A549 (cell line): ENCODE measurements at regions not wholly inside any gene's neighbourhood (a gene's known extent, or its start where the extent isn't known, plus 50 kb on each side); places are given as distances from the start of the nearest gene placed in this dataset.

Source experiments
- CBX2 ChIP-seq: fragments of 200-600 bp; sonication (generic); IDR thresholded peaks from 2 replicates; pipeline ENCODE4 v1.6.1; 2016; ENCODE audit warnings: low read depth, mild to moderate bottlenecking, borderline replicate concordance
- EHMT2 ChIP-seq: fragments of 200-600 bp; sonication (generic); IDR thresholded peaks from 2 replicates; pipeline ENCODE4 v1.6.1; 2016; ENCODE audit warnings: antibody characterized with exemption, low read depth, mild to moderate bottlenecking, moderate library complexity
- KDM1A ChIP-seq: fragments of 200-600 bp; sonication (generic); IDR thresholded peaks from 2 replicates; pipeline ENCODE4 v1.6.1; 2016; ENCODE audit warnings: low read depth, mild to moderate bottlenecking
- MAZ ChIP-seq: fragments of 150-350 bp; IDR thresholded peaks from 2 replicates; pipeline ENCODE4 v1.6.1; 2014; ENCODE audit warnings: antibody characterized with exemption, low read depth, low read length, borderline replicate concordance
- PHF8 ChIP-seq: fragments of 200-600 bp; sonication (generic); IDR thresholded peaks from 2 replicates; pipeline ENCODE4 v1.6.1; 2016; ENCODE audit warnings: low read depth, mild to moderate bottlenecking, antibody characterized with exemption, moderate library complexity, borderline replicate concordance
- RAD21 ChIP-seq, 2 experiments: fragments of >200 bp in 1 of 2; sonication (Bioruptor Twin) in 1 of 2; formaldehyde crosslinking in 1 of 2; IDR thresholded peaks in 1 of 2; conservative IDR thresholded peaks in 1 of 2; 2 replicates in 1 of 2; 3 replicates in 1 of 2; pipeline ENCODE4 v1.6.1; 2012 to 2018; ENCODE audit warnings: inconsistent platforms in 1 of 2
- RNF2 ChIP-seq: fragments of 200-600 bp; sonication (generic); IDR thresholded peaks from 2 replicates; pipeline ENCODE4 v1.6.1; 2016; ENCODE audit warnings: low read depth, mild to moderate bottlenecking, antibody characterized with exemption, moderate library complexity, borderline replicate concordance
- SMC3 ChIP-seq: fragments of >200 bp; sonication (Bioruptor Twin); formaldehyde crosslinking; IDR thresholded peaks from 3 replicates; pipeline ENCODE4 v1.6.1; 2018; ENCODE audit warnings: inconsistent platforms
- TP53 ChIP-seq: fragments of 250-450 bp; sonication (Bioruptor Pico); IDR thresholded peaks from 2 replicates; pipeline ENCODE4 v1.5.0; 2021; ENCODE audit warnings: mild to moderate bottlenecking, moderate library complexity
- TF ChIP-seq, protein P1 (sequence below): fragments of 150-350 bp; IDR thresholded peaks from 2 replicates; pipeline ENCODE4 v1.6.1; 2014; ENCODE audit warnings: low read depth, mild to moderate bottlenecking, low read length
- TF ChIP-seq, protein P2 (sequence below): fragments of 200-600 bp; sonication (generic); IDR thresholded peaks from 2 replicates; pipeline ENCODE4 v1.6.1; 2016; ENCODE audit warnings: antibody characterized with exemption, mild to moderate bottlenecking, moderate library complexity
- TF ChIP-seq, protein P3 (sequence below): fragments of >200 bp; sonication (Bioruptor Twin); formaldehyde crosslinking; IDR thresholded peaks from 3 replicates; pipeline ENCODE4 v1.5.1; 2016
- TF ChIP-seq, protein P4 (sequence below): IDR thresholded peaks from 2 replicates; pipeline ENCODE4 v1.6.1; 2012
- TF ChIP-seq, protein P5 (sequence below): fragments of 450-650 bp; IDR thresholded peaks from 2 replicates; pipeline ENCODE4 v1.6.1; 2014; ENCODE audit warnings: antibody characterized with exemption

DNA sequence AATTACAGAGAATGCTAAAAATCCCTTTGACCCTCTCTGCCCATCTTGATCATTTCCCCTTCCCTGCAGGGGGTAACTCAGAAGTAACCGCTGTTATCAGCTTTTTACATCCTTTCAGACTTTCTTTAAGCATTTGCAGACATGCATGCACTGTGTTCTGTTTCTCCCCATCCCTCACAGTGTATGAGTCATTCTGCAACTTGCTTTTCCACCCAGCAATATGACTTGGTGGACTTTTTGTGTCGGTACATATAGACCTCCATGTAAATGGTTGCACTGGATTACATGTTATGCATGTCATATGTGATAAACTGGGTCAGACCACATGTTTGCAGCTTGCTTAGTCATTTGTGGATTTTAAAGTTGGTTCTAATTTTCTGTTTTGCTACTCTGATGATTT lies 87.7 kb upstream of the NECTIN1 start:
- TF ChIP-seq SMC3 (no peak), EHMT2 (no peak), TP53 (no peak), MAZ (no peak), RNF2 (no peak), RAD21 (conservative IDR thresholded peaks at IDR 0.05 in 1 of 2, IDR thresholded peaks at IDR 0.05 in 1 of 2) (no peak), PHF8 (no peak), KDM1A (no peak), CBX2 (no peak)
- TF ChIP-seq, protein P1, sequence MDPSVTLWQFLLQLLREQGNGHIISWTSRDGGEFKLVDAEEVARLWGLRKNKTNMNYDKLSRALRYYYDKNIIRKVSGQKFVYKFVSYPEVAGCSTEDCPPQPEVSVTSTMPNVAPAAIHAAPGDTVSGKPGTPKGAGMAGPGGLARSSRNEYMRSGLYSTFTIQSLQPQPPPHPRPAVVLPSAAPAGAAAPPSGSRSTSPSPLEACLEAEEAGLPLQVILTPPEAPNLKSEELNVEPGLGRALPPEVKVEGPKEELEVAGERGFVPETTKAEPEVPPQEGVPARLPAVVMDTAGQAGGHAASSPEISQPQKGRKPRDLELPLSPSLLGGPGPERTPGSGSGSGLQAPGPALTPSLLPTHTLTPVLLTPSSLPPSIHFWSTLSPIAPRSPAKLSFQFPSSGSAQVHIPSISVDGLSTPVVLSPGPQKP: no peak
- TF ChIP-seq, protein P2, sequence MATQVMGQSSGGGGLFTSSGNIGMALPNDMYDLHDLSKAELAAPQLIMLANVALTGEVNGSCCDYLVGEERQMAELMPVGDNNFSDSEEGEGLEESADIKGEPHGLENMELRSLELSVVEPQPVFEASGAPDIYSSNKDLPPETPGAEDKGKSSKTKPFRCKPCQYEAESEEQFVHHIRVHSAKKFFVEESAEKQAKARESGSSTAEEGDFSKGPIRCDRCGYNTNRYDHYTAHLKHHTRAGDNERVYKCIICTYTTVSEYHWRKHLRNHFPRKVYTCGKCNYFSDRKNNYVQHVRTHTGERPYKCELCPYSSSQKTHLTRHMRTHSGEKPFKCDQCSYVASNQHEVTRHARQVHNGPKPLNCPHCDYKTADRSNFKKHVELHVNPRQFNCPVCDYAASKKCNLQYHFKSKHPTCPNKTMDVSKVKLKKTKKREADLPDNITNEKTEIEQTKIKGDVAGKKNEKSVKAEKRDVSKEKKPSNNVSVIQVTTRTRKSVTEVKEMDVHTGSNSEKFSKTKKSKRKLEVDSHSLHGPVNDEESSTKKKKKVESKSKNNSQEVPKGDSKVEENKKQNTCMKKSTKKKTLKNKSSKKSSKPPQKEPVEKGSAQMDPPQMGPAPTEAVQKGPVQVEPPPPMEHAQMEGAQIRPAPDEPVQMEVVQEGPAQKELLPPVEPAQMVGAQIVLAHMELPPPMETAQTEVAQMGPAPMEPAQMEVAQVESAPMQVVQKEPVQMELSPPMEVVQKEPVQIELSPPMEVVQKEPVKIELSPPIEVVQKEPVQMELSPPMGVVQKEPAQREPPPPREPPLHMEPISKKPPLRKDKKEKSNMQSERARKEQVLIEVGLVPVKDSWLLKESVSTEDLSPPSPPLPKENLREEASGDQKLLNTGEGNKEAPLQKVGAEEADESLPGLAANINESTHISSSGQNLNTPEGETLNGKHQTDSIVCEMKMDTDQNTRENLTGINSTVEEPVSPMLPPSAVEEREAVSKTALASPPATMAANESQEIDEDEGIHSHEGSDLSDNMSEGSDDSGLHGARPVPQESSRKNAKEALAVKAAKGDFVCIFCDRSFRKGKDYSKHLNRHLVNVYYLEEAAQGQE: no peak
- TF ChIP-seq, protein P3, sequence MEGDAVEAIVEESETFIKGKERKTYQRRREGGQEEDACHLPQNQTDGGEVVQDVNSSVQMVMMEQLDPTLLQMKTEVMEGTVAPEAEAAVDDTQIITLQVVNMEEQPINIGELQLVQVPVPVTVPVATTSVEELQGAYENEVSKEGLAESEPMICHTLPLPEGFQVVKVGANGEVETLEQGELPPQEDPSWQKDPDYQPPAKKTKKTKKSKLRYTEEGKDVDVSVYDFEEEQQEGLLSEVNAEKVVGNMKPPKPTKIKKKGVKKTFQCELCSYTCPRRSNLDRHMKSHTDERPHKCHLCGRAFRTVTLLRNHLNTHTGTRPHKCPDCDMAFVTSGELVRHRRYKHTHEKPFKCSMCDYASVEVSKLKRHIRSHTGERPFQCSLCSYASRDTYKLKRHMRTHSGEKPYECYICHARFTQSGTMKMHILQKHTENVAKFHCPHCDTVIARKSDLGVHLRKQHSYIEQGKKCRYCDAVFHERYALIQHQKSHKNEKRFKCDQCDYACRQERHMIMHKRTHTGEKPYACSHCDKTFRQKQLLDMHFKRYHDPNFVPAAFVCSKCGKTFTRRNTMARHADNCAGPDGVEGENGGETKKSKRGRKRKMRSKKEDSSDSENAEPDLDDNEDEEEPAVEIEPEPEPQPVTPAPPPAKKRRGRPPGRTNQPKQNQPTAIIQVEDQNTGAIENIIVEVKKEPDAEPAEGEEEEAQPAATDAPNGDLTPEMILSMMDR: no peak
- TF ChIP-seq, protein P4, sequence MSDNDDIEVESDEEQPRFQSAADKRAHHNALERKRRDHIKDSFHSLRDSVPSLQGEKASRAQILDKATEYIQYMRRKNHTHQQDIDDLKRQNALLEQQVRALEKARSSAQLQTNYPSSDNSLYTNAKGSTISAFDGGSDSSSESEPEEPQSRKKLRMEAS: no peak
- TF ChIP-seq, protein P5, sequence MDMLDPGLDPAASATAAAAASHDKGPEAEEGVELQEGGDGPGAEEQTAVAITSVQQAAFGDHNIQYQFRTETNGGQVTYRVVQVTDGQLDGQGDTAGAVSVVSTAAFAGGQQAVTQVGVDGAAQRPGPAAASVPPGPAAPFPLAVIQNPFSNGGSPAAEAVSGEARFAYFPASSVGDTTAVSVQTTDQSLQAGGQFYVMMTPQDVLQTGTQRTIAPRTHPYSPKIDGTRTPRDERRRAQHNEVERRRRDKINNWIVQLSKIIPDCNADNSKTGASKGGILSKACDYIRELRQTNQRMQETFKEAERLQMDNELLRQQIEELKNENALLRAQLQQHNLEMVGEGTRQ: no peak
